ENCODE measurements at regions not wholly inside any gene's neighbourhood (a gene's known extent, or its start where the extent isn't known, plus 50 kb on each side); places are given as distances from the start of the nearest gene placed in this dataset.

- TF ChIP-seq CTCF (conservative IDR thresholded peaks at IDR 0.05; ENCODE audit: low read depth in 2 of 2) (no peak), EZH2phosphoT487 (IDR thresholded peaks at IDR 0.05; ENCODE audit: unreplicated experiment) (no peak), EZH2 (IDR thresholded peaks at IDR 0.05; ENCODE audit: low read depth, unreplicated experiment) (no peak), REST (IDR thresholded peaks at IDR 0.05; ENCODE audit: unreplicated experiment) (no peak), STAT1 (IDR thresholded peaks at IDR 0.05; ENCODE audit: unreplicated experiment) (no peak), ETS1 (IDR thresholded peaks at IDR 0.05) (no peak), JUNB (IDR thresholded peaks at IDR 0.05; ENCODE audit: unreplicated experiment) (no peak), POLR2AphosphoS5 (IDR thresholded peaks at IDR 0.05; ENCODE audit: low read depth) (no peak), CREB1 (CRISPR knock-in tag; IDR thresholded peaks at IDR 0.05; ENCODE audit: low read depth) (no peak)
Measured at GRCh38 chr2:196262606-196263005, 91.2 kb upstream of the STK17B start.

All from GM23338 (cell line).